Stimulated activated CD4-positive, alpha-beta T cell treated with anti-CD3 and anti-CD28 coated beads, TNF-alpha, amount 100 ng/mL, for 1 hour (primary cell): ENCODE measurements at regions not wholly inside any gene's neighbourhood (a gene's known extent, or its start where the extent isn't known, plus 50 kb on each side); places are given as distances from the start of the nearest gene placed in this dataset.

Source experiments
- DNase-seq, 3 donors: peaks; one replicate each; pipeline ENCODE4 v3.0.0-alpha.2; 2020; ENCODE audit warnings: low read depth in 3 of 3, low spot score in 1 of 3

DNA sequence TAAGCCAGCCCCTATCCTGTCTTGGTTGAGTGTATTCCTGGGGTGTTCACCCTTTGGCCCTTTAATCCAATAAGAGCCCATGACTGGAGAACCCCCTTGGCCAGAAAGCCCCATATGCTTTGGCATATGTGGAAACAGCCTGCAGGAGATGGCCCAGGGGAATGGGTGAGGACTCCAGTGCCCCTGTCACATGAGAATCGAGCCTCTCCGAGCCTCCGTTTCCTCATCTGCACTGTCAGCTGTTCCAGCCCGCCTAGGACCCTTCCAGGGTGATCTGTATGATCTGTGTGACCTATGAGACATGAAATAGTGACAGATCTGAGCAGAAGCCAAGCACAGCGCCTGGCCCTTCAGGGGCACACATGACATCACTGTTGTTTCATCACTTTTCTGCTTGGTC, 300.7 kb downstream of the ZNF536 start:
- no peak for DNase-seq

DNA sequence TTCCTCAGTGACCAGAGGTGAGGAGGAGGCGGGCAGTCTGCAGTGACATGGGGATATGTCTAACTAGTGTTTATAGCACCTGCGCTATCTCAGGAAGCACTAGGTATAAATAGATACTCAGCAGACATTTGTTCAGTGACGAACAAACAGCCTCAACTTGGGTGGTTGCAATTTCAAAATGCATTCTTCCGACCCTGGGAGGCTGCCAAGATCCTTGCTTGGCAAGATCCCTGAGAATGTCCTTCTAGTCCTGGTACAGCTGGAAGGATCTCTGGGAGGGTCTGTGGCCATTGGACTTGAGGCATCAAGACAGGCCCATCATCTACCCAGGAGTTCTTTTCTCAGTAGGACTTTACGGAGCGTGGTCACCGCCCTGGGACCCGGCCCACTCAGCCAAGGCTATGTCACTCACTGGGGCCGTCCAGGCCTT, 299.5 kb downstream of the ZNF536 start:
- DNase-seq, result no peak

DNA sequence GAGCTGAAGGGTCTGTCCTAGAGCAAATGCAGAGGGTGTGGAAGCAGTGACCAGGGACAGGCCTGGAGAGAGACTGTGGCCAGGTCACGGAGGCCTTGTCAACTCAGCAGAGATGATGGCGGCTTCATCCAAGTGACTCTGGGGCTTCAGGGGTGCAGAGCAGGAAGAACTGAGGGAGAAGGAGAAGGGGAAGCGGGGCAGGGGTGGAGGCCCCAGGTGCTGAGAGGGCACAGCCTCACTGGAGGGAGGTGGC, 299.1 kb downstream of the ZNF536 start:
- DNase-seq, result no peak

DNA sequence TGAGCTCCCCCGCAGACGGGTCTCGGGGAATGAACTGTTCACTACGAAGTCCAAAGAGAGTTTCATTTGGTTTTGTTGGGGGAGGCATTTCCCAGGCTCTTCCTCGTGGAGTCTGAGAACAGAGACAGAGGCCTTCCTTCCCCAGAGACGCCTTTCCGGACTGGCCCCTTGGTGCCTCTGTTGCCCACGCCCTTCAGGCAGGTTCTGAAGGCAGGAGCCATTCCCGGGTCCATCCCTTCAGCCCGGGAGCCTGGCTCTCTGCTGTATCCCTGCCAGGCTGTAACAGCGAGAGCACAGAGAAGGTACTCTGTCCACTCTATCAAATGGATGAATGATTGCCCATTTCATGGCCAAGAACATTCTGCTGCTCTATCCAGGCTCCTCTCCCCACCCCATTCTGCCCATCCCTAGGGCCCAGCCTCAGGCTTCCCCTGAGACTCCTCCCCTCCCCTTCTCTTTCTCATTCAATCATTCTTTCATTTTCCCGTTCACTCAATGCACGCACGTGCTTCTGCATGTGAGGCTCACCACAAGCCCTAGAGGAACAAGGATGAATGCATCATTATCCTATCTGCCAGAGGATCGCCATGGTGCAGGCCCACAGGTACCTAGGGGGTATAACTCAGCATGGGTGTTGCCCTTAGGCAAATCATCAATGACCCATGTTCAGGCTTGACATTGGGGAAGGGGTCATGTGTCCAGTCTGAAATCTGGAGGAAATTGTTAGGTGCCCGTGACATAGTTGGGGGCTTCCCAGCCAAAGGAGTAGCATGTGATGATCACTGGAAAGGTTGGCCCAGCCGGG, 298.6 kb downstream of the ZNF536 start:
- no peak for DNase-seq

DNA sequence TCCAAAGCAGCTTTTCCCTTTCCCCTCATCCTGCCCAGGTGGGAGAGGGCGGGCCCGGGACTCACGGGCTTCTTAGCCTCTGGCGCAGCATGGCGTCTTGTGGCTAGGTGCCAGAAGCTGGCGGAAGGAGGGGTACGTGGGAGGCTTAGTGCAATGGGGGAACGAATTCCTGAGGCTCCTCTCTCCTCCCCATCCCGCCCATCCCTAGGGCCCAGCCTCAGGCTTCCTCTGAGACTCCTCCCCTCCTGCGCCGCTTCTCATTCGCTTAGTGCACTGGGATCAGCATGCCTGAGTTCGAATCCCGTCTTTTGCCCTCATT, 297.8 kb downstream of the ZNF536 start:
- no peak for DNase-seq

DNA sequence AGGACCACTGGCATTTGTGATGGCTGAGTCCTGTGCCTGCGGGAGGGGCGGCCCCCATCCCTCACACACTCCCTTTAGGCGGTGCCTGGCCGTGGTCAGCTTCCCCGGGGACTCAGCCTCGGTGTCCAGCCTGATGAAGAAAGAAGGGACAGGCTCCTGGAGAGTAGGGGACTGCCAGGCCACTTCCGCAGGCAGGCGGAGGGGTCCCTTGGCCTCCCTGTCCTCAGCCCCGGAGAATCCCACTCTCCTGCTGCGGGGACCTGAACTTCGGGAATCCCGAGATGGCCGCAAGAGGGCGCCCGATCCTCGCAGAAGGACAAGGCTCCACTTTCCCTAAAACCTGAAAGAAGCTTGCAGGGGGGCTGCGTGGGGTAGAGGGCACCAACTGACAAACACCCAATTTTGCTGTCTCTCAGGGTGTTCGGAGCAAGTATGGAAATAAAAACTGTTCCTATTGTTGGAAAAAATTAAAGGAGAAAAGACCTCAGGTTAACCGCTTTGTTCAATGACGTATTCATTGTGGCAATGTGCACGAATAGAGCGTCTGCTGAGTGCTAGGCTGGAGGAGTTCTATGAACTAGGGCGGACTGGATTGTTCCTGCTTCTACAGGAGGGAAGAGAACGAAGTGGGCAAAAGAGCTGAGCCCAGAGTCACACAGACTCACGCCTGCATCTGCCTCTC, 297.3 kb downstream of the ZNF536 start:
- DNase-seq, result peak in 1 of 3 donors; percentile 35

DNA sequence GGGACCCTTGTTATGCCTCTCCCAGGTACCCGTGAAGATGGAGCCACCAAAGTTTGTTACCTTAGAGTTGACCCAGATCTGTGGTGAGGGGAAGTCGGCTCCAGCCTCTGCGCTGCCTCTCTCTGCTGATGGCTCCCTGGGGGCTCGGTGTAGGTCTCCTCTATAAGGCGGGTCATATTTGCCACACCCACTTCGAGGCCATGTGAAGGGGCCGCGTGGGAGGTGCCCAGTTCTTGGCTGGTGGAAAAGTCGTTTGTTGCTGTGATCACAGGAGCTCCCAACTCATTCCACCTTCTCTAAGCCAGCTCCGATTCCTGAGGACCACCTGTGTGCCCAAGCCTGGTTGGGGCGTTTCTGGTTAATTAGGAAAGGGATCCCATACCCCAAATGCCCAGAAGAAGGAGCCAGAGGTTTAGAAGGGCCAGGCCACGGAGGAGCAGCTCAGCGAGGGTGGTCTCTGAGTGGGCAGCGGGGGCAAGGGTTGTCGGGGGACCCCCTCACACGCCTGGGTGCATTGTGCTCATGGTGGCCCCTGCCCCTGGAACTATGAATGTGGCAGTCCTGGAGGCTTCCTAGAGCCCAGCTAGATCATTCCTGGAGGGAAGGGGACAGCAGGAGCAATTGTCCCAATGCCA, 296.5 kb downstream of the ZNF536 start:
- DNase-seq, result no peak

DNA sequence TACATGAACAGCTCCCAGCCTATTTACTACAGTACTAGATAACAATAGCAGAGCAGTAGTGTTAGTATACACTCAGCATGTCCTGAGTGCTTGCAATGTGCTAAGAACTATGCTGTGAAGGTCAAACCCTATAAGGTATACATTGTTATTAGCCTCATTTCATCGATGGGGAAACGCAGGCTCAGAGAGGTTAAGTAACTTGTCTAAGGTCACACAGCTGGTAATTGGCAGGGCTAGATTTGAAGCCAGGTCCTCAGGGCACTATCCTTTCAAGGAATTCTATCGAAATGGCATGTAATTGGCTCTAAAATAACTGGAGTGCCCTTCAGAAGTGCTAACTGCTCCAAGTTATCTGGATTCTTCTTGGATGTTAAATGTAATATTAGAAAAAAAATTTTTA, 295.6 kb downstream of the ZNF536 start:
- no peak for DNase-seq

DNA sequence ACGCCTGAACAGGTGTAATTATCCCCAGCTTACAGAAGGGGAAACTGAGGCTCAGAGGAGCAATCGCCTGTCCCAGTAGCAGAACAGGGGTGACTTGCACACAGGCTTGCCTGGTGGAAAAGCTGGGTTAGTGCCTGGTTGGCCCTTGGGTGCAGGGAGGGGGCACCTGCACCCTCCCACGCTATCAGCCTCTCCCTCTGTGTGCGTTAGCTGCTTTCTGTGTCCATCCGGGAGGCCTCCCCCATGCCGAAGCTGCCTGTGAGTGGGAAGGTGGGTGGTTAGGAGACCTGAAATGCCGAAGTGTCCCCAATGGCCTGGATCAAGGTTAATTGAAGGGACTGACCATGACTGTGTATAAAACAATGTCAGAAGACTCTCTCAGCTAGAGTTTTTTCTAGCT, 295.0 kb downstream of the ZNF536 start:
- DNase-seq, result no peak

DNA sequence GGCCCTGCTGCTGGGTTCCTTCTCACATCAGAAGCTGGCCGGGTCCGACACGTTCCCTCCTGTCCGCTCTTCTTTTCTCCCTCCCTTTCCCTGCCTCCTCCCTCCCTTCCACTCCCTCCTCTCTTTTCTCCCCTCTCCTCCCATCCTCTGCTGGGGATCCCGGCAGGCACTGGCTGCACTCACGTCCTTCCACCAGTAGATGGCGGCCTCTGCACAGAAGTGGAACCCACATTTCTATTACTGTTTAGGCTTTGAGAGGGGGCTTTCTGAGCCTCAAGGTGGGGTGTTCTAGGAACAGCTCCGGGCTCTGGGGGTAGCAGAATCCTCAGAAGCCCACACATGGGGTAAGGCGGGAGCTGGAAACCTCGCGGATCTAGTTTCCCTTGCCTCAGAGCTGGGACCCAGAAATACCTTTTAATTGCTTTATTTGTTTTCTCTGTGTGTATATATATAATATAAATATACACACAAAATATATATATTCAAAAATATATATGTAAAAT, 294.2 kb downstream of the ZNF536 start:
- DNase-seq, result peak in 1 of 3 donors; percentile 18

DNA sequence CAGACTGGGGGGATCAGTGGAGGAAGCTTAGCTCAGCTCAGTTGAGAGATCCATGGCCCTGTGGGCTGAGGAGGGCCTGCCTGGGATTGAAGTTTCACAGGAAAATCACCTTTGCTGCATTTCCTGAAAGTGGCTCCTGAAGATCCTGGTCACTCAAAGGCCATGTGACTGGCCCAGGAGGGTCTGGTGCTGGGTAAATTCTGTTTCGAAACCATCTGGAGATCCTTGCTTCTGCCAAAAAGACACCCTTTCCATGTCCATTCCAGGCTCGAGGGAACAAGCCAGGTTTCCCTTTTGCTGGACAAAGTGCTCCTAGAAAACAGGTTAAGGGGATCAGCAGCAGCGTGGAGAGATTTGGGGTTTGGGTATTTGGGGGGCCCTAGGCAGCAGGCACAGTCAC, 293.3 kb downstream of the ZNF536 start:
- DNase-seq, result no peak

DNA sequence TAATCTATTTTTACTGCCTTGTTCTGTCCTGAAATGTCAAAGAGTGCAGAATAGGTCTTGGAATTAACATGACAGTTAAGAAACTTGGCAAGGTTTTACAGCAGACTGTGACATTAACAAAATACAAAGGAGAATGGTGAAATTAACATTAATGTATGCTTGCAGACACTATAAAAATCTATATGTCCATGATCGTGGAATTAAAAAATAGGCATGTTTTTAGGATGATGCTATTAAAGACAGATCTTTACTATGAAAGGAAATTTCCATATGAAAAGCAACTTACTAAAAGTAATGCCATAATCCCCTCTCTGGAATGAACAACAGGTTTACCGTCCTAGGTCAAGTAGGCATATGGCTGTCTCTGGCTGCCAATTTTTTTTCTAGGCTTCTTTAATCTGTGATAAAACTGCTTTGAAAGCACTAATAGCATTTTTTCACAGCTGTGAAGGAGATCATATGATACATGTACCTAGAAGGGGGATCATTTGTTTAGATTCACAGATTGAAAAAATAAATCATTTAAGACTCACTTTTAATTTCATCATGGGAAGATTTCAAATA, 291.5 kb downstream of the ZNF536 start:
- no peak for DNase-seq

DNA sequence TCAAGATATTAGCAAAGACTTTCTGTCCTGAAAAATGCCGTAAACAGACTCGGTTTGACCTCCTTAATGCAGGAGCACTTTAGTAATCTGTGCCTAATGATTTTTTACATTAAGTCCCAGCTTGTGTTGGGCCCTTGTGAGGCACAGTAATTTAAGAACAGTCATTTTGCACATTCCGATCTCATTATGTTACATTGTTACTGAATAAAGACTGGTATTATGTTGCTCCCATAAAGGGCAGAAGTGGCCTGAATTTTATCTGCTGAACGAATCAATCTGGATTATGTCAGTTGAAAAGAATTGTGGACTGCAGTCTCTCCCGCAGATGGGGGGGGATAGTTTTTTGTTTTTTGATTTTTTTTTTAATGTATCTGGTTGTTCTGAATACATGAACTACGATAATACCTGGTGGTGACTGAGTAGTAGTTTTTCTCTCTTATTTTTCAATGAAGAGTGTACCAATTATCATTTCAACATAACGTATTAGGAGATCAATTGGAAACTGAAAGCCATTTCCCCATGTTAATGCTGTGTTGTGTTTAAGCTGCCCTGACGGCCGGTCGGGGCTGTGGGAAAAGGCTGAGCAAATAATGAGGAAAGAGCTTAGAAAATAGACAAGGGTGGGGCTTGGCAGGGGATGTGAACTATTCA, 290.2 kb downstream of the ZNF536 start:
- no peak for DNase-seq

DNA sequence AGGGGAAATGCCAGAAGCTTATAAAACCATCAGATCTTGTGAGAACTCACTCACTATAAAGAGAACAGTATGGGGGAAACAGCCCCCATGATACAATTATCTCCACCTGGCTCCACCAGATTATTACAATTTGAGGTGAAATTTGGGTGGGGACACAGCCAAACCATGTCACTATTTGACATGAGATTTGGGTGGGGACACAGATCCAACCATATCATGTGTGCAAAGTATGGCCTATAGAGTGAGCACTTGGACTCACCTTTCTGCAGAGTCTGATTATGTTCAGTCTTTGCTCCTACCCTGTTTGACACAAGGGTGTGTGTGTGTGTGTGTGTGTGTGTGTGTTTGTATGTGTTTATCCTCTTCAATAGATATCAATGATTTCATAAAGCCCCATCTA, 287.5 kb downstream of the ZNF536 start:
- DNase-seq, result no peak

DNA sequence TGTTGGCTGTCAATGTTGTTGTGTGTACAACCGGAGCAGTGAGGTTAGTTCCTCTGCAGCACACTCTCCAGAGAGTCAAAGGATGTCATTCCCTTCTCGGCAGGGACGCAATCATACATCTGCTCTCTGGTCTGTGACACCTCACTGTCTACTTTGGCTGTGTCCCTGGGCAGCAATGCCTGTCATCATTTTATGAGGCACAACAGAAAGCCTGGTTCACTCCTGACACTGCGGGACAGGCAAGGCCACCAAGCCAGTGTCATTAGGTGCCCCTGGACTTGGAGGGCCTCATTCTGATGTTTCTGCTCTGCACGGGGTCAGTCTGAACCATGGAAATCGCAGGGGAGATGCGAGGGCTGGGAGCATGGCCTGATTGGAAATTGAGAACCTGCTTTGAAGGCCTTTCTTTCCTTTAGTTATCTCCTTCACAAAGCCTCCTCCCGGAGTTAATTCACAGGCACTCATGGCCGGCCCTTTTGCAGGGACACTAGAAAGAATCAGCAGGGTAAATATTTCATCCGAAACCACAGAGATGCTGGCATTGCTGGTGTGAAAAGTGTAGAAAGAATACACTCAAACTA, 284.4 kb downstream of the ZNF536 start:
- DNase-seq, result no peak

DNA sequence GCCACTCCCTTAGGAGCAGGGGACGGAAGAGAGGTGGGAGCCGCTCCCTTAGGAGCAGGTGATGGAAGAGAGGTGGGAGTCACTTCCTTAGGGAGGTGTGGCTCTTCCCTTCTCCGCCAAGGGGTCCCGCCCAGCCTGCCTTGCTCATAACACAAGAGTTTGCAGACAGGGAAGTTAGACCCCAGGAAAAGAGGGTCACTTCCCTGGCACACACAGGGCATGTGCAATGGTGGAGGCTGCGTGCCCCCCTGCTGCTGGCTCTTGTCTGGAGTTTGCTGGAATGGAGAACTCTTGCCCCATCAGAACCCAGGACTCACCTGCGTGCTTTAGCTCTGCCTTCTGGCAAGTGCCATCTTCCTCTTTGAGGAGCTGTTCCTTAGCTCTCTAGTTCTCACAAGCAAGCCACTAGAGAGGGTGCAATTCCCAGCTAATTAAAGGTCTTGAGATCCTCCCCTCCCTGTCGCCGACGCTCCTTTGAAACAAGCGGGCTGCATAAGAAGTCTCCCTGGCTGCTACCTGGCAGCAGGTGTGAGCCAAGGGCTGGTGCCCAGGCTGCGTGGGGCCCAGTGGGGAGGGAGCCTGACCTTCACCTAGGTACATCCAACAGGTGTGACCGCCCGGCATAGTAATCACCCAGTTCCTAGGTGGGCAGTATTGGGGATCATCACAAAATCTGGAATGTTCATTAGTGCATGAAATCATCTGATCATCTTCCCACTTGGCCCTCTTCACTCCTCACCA, 281.6 kb downstream of the ZNF536 start:
- no peak for DNase-seq

DNA sequence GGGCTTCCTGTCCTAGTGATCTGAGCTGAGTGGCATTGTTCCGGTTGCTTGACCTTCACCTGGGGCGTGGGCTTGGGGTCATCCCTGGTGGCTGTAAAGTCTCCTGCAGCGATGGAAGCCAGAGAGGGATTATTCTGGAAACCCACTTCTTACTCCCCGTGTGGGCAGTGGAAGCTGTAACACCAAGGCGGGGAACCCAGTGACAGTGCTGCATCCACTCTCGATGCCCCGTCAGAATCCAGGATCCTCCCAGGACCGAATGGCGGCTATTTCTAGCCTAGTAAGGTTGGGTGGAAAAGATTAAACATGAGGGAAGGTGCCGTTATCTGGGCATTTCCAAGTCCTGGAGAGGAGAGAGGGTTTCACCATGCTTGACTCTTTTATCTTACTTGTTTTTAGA, 280.6 kb downstream of the ZNF536 start:
- DNase-seq, result no peak

DNA sequence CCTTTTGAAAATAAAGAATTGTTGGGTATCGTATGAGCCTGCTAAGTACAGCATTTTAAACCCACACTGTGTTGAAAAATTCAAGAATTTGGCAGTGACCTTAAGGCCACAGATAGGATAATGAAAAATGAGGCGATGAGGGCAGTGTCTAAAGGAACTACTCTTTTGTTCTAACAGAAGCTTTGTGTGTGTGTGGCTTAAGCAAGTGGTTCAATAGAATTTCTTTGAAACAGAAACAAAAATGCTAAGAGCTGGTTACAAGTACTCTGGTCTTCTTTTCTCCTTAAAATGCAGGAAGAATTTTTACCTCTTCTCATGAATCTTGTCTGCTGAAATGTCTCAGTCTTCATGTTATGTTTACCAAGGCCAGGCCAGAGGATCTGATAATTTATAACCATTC, 279.5 kb downstream of the ZNF536 start:
- DNase-seq, result no peak

DNA sequence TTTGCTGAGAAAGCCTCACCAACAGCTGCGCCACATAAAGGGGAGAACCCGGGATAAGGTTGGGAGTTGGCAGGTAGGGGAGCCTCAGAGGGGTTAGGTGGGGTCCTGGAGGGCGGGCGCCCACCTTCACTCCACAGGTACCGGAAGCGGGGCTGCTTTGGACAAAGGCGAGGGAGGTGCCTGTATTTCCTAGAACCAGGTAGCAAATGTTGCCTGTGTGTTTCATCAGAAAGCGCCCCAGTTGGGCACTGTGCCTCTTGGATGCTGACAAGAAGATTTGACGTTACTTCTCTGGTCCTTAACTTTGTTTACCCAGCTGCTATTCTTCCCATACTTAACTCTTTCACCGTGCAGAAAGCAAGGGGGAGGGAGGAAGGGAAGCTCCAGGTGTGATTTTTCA, 278.9 kb downstream of the ZNF536 start:
- DNase-seq, result no peak

DNA sequence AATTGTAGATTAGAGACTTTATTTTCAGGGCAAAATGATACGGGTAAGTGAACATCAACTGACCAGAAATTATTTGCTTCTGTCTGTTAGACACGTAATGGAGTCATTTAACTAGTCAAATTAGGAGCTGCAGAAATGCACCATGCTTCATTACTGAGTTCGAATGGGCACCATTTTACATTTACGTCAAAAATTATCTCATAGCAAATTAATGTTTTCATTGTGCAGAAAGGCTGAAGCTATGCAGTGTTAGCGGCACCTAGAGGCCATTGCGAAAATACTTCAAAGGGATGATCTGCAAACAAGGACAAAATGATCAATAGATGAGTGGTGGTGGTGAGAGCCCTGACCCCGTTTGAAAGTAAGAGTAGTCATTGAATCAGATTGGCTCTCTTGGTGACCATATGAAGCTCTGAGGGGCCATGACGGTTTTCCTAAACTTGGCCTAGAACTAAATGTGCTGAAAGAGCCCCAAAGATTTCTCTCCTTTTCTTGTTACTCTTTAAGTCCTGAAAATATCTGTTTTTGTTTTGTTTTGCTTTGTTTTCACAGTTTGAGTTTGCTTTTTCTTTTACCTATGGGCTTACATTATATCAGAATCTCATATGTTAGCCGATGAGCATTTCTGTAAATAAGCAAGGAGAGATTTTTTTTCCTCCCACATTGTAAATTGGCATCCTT, 277.9 kb downstream of the ZNF536 start:
- DNase-seq, result no peak
